ENCODE measurements at regions not wholly inside any gene's neighbourhood (a gene's known extent, or its start where the extent isn't known, plus 50 kb on each side); places are given as distances from the start of the nearest gene placed in this dataset.

DNA sequence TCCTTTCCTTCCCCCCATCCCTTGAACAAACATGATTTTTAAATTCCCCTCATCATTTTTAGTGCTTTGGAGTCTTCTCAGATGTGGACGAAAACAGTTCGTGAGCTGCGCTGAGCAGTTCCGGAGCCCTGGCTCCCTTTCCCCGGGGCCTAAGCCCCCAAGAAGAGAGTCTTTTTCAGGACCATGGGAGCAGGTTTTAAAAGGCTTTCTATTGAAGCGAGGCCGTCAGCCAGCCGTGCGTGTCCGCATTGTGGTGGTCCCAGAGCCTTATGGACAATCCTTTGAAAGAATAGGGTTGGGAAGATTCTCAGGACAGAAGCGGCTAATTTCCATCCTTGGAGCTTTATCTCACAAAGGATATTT is 290.7 kb downstream of the SOX11 start:
- Mint-ChIP-seq H3K4me3 (peak overlapping the region; percentile 73), H3K4me1 (peaks cover 88% of the 10 kb centered on the region), H3K9me3 (no peaks in the 10 kb centered on the region), H3K27me3 (ENCODE audit: low read depth, poor library complexity) (peaks cover 3% of the 10 kb centered on the region), H3K27ac (peak overlapping the region; percentile 99), H3K36me3 (ENCODE audit: low read depth) (no peaks in the 10 kb centered on the region)
- DNase-seq = peak; percentile 26
- TF ChIP-seq CTCF (IDR thresholded peaks at IDR 0.05) = no peak

DNA sequence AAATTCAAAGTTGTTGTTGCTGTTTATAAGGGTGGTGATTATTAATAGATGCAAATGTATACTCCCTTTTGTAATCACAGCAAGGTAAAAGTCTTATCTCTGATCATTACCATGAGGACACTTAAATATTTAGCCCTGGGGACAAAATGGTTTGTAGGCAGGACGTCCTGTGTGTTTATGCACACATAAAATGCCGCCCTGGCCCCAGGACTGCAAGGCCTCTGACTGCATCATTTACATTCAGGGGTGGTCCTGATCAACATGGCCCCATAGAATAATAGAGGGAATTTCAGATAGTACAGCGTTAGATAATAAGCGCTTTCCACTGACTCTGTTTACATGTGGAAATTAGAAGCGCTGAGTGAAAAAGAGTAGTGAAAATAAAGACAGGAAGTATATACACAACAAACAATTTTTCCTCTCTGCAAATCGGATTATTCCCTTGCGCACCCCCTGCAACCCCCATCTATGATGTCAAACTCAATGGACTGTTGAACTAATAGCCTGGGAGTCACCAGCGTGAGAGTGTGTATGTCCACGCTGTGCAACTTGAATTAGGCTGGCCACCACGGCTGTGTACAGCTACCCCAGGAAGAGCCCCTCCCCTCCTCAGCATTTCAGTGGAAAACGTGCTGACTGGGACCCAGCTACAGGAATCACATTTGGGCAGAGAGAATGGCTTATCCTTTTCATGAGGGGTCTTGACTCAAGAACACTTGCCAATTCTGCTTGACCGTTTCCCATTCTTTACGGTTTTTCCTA is 291.5 kb downstream of the SOX11 start:
- Mint-ChIP-seq H3K4me3 (peak overlapping the region; percentile 31), H3K27me3 (ENCODE audit: low read depth, poor library complexity) (peaks cover under 1% of the 10 kb centered on the region), H3K4me1 (peaks cover 88% of the 10 kb centered on the region)

DNA sequence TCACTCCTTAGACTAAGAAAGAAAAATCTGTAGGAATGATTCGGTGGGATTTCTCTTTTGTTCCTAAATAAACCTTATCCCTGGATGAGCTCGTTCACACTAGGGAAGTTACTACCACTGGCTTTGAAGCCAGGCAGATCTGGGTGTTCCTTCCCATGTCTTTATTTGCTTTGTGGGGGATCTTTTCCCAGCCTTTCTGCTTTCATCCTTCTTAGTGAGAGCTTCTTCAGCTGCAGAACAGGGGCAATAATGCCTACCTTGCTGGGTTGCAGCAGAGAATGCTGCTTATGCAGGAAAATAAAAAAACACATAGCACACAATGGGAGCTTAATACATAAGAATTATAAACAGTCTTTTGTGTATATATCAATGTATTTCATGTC is 292.1 kb downstream of the SOX11 start:
- TF ChIP-seq CTCF (IDR thresholded peaks at IDR 0.05) = no peak
- H3K27ac Mint-ChIP-seq = no peak overlapping the region
- H3K27me3 Mint-ChIP-seq (ENCODE audit: low read depth, poor library complexity) = no peaks in the 10 kb centered on the region
- H3K4me3 Mint-ChIP-seq = no peak overlapping the region
- peaks cover 84% of the 10 kb centered on the region for H3K4me1 Mint-ChIP-seq
- H3K9me3 Mint-ChIP-seq = no peaks in the 10 kb centered on the region
- no peak for DNase-seq
- H3K36me3 Mint-ChIP-seq (ENCODE audit: low read depth) = no peaks in the 10 kb centered on the region

More for the DNA sequence above, 291.5 kb downstream of the SOX11 start:
- DNase-seq = no peak
- Mint-ChIP-seq H3K27ac (no peak overlapping the region), H3K36me3 (ENCODE audit: low read depth) (no peaks in the 10 kb centered on the region), H3K9me3 (no peaks in the 10 kb centered on the region)
- no peak for TF ChIP-seq CTCF (IDR thresholded peaks at IDR 0.05)

GRCh38 chr2:5984946-5985345 is 292.8 kb downstream of the SOX11 start:
- no peak for DNase-seq
- Mint-ChIP-seq H3K27me3 (ENCODE audit: low read depth, poor library complexity) (no peaks in the 10 kb centered on the region), H3K36me3 (ENCODE audit: low read depth) (no peaks in the 10 kb centered on the region), H3K9me3 (no peaks in the 10 kb centered on the region), H3K4me1 (peaks cover 77% of the 10 kb centered on the region), H3K4me3 (no peak overlapping the region), H3K27ac (no peak overlapping the region)
- TF ChIP-seq CTCF (IDR thresholded peaks at IDR 0.05) = no peak

- Mint-ChIP-seq H3K9me3 (no peaks in the 10 kb centered on the region), H3K4me1 (peaks cover 69% of the 10 kb centered on the region), H3K36me3 (ENCODE audit: low read depth) (no peaks in the 10 kb centered on the region), H3K4me3 (no peak overlapping the region), H3K27ac (peak overlapping the region; percentile 21), H3K27me3 (ENCODE audit: low read depth, poor library complexity) (no peaks in the 10 kb centered on the region)
- no peak for DNase-seq
- TF ChIP-seq CTCF (IDR thresholded peaks at IDR 0.05) = no peak
Observed at GRCh38 chr2:5985536-5986385, 293.6 kb downstream of the SOX11 start.
